ENCODE measurements at regions not wholly inside any gene's neighbourhood (a gene's known extent, or its start where the extent isn't known, plus 50 kb on each side); places are given as distances from the start of the nearest gene placed in this dataset.

- no peak for TF ChIP-seq CTCF (IDR thresholded peaks at IDR 0.05; ENCODE audit: insufficient read depth, low read depth, low read length, missing control alignments)
Observed at GRCh38 chr10:124233546-124234138, 140.2 kb upstream of the CHST15 start.

GRCh38 chr10:124232686-124233545 lies 139.5 kb upstream of the CHST15 start:
- H3K4me3 ChIP-seq (ENCODE audit: low read length): no peak overlapping the region
- DNase-seq (ENCODE audit: low read depth): no peak
- no peak for TF ChIP-seq CTCF (IDR thresholded peaks at IDR 0.05; ENCODE audit: insufficient read depth, low read depth, low read length, missing control alignments)

More at GRCh38 chr10:124233546-124234138, 140.2 kb upstream of the CHST15 start:
- DNase-seq (ENCODE audit: low read depth): no peak
- no peak overlapping the region for H3K4me3 ChIP-seq (ENCODE audit: low read length)

- TF ChIP-seq CTCF (IDR thresholded peaks at IDR 0.05; ENCODE audit: insufficient read depth, low read depth, low read length, missing control alignments): no peak
- no peak for DNase-seq (ENCODE audit: low read depth)
- no peak overlapping the region for H3K4me3 ChIP-seq (ENCODE audit: low read length)
Observed at GRCh38 chr10:124231168-124232155, 138.1 kb upstream of the CHST15 start.

GRCh38 chr10:124230635-124231167 lies 137.3 kb upstream of the CHST15 start:
- no peak for DNase-seq (ENCODE audit: low read depth)

GRCh38 chr10:124229989-124230634 lies 136.7 kb upstream of the CHST15 start:
- DNase-seq (ENCODE audit: low read depth): no peak
- no peak for TF ChIP-seq CTCF (IDR thresholded peaks at IDR 0.05; ENCODE audit: insufficient read depth, low read depth, low read length, missing control alignments)
- H3K4me3 ChIP-seq (ENCODE audit: low read length): no peak overlapping the region

More at GRCh38 chr10:124230635-124231167, 137.3 kb upstream of the CHST15 start:
- no peak for TF ChIP-seq CTCF (IDR thresholded peaks at IDR 0.05; ENCODE audit: insufficient read depth, low read depth, low read length, missing control alignments)
- no peak overlapping the region for H3K4me3 ChIP-seq (ENCODE audit: low read length)
